ENCODE measurements at regions not wholly inside any gene's neighbourhood (a gene's known extent, or its start where the extent isn't known, plus 50 kb on each side); places are given as distances from the start of the nearest gene placed in this dataset.
"Not testable (repeated sequence)": the region's sequence is repeated elsewhere in the genome, so short reads cannot be mapped to it uniquely, and the experiment has no call there.

DNA sequence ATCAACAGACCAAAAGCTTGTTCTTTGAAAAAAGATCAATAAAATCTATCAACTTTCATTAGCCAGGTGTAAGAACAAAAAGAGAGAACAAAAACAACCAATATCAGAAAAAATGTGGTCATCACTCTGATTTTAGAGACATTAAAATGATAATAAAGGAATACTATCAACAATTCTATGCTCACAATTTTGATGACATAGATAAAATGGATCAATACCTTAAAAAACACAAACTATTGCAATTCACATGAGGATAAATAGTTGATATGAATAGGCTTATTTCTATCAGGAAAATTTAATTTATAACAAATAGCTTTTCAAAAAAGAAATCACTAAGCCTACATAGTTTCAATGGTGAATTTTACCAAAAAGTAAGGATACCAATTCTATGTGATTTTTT, 809.4 kb upstream of the EYS start:
- no peak overlapping the region for H3K9ac ChIP-seq (ENCODE audit: low read depth in 1 of 3, low read length in 3 of 3)
- no peaks in the 10 kb centered on the region for H3K27me3 ChIP-seq (ENCODE audit: control insufficient read depth in 3 of 3, insufficient read depth in 3 of 3, low read length in 3 of 3)

DNA sequence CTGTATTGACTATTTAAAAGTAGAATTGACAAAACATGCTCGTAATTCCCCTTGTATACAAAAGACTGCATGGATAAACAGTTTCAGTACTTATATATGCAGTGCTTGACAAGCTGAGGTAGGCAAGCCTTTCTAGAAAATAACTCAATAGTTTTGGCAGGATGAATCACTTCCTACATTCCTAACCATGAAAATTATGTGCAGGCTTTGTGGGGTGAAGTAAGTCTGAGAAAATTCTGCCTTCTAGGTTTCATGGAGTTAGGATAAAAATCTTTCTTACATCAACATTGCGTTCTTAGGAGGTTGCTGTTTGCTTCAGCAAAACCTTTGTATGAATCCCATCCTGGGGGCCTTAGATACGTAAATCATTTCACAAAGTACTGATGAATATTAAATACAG, 801.4 kb upstream of the EYS start:
- Histone ChIP-seq H3K9me3 (ENCODE audit: control insufficient read depth in 3 of 3, low read length in 3 of 3) (peaks cover 0 to 3% (median 0%) of the 10 kb centered on the region in 3 donors), H3K4me1 (ENCODE audit: control insufficient read depth in 3 of 3, insufficient read depth in 3 of 3, low read length in 3 of 3) (no peaks in the 10 kb centered on the region), H3K27ac (ENCODE audit: low read depth, low read length) (no peak overlapping the region), H3K36me3 (ENCODE audit: control insufficient read depth in 3 of 3, insufficient read depth in 3 of 3, low read length in 3 of 3) (no peaks in the 10 kb centered on the region), H3K4me3 (ENCODE audit: low read length in 3 of 3) (no peak overlapping the region), H3K9ac (ENCODE audit: low read depth in 1 of 3, low read length in 3 of 3) (no peak overlapping the region), H3K27me3 (ENCODE audit: control insufficient read depth in 3 of 3, insufficient read depth in 3 of 3, low read length in 3 of 3) (no peaks in the 10 kb centered on the region)

More for the DNA sequence above, 809.4 kb upstream of the EYS start:
- H3K36me3 ChIP-seq (ENCODE audit: control insufficient read depth in 3 of 3, insufficient read depth in 3 of 3, low read length in 3 of 3), result no peaks in the 10 kb centered on the region
- H3K4me1 ChIP-seq (ENCODE audit: control insufficient read depth in 3 of 3, insufficient read depth in 3 of 3, low read length in 3 of 3), result no peaks in the 10 kb centered on the region
- no peak overlapping the region for H3K27ac ChIP-seq (ENCODE audit: low read depth, low read length)
- H3K9me3 ChIP-seq (ENCODE audit: control insufficient read depth in 3 of 3, low read length in 3 of 3), result no peaks in the 10 kb centered on the region
- H3K4me3 ChIP-seq (ENCODE audit: low read length in 3 of 3), result no peak overlapping the region

DNA sequence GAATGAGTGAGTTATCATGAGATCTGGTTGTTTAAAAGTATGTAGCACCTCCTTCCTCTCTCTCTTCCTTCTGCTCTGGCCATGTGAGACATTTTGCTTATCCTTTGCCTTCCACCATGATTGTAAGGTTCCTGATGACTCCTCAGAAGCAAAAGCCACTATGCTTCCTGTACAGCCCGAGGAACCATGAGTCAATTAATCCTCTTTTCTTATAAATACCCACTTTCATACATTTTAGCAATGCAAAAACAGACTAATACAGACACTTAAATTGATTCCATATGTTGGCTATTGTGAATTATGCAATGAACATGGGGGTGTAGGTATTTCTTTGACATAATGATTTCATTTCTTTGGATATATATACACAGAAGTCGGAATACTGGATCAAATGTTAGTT, 792.8 kb upstream of the EYS start:
- no peak overlapping the region for H3K4me3 ChIP-seq (ENCODE audit: low read length in 3 of 3)

DNA sequence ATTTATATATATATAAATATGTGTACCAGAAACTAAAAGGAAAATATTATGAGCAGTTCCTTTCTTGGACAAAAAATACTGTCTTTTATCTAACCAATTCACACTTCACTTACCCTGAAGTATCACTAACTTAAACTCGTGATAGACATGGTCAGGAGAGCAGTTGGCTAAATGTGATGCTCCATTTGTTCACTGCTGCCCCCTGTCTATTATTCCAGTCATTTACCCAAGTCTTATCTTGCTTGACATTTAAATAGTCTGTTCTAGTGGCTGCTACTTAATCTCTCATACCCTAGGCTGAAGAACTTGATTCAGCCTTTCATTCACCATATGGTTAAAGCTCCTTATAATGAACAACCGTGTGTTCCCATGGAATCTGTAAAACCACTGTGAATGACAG, 789.6 kb upstream of the EYS start:
- H3K36me3 ChIP-seq (ENCODE audit: control insufficient read depth in 3 of 3, insufficient read depth in 3 of 3, low read length in 3 of 3), result no peaks in the 10 kb centered on the region
- H3K9me3 ChIP-seq (ENCODE audit: control insufficient read depth in 3 of 3, low read length in 3 of 3), result no peaks in the 10 kb centered on the region
- H3K27ac ChIP-seq (ENCODE audit: low read depth, low read length), result no peak overlapping the region
- no peaks in the 10 kb centered on the region for H3K4me1 ChIP-seq (ENCODE audit: control insufficient read depth in 3 of 3, insufficient read depth in 3 of 3, low read length in 3 of 3)
- no peak overlapping the region for H3K4me3 ChIP-seq (ENCODE audit: low read length in 3 of 3)
- no peaks in the 10 kb centered on the region for H3K27me3 ChIP-seq (ENCODE audit: control insufficient read depth in 3 of 3, insufficient read depth in 3 of 3, low read length in 3 of 3)
- H3K9ac ChIP-seq (ENCODE audit: low read depth in 1 of 3, low read length in 3 of 3), result no peak overlapping the region

More for the DNA sequence above, 792.8 kb upstream of the EYS start:
- H3K4me1 ChIP-seq (ENCODE audit: control insufficient read depth in 3 of 3, insufficient read depth in 3 of 3, low read length in 3 of 3), result no peaks in the 10 kb centered on the region
- no peak overlapping the region for H3K27ac ChIP-seq (ENCODE audit: low read depth, low read length)
- H3K9ac ChIP-seq (ENCODE audit: low read depth in 1 of 3, low read length in 3 of 3), result no peak overlapping the region
- no peaks in the 10 kb centered on the region for H3K27me3 ChIP-seq (ENCODE audit: control insufficient read depth in 3 of 3, insufficient read depth in 3 of 3, low read length in 3 of 3)
- no peaks in the 10 kb centered on the region for H3K36me3 ChIP-seq (ENCODE audit: control insufficient read depth in 3 of 3, insufficient read depth in 3 of 3, low read length in 3 of 3)
- H3K9me3 ChIP-seq (ENCODE audit: control insufficient read depth in 3 of 3, low read length in 3 of 3), result peaks cover 0 to 3% (median 0%) of the 10 kb centered on the region in 3 donors

DNA sequence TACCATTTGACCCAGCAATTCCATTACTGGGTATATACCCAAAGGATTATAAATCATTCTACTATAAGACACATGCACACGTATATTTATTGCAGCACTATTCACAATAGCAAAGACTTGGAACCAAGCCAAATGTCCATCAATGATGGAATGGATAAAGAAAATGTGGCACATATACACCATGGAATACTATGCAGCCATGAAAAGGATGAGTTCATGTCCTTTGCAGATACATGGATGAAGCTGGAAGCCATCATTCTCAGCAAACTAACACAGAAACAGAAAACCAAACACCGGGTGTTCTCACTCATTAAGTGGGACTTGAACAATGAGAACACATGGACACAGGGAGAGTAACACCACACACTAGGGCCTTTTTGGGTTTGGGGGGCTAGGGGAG, 787.6 kb upstream of the EYS start:
- not testable (repeated sequence) for H3K4me1 ChIP-seq (ENCODE audit: control insufficient read depth in 3 of 3, insufficient read depth in 3 of 3, low read length in 3 of 3); H3K27me3 ChIP-seq (ENCODE audit: control insufficient read depth in 3 of 3, insufficient read depth in 3 of 3, low read length in 3 of 3); H3K9ac ChIP-seq (ENCODE audit: low read depth in 1 of 3, low read length in 3 of 3); H3K36me3 ChIP-seq (ENCODE audit: control insufficient read depth in 3 of 3, insufficient read depth in 3 of 3, low read length in 3 of 3); H3K27ac ChIP-seq (ENCODE audit: low read depth, low read length); H3K4me3 ChIP-seq (ENCODE audit: low read length in 3 of 3); H3K9me3 ChIP-seq (ENCODE audit: control insufficient read depth in 3 of 3, low read length in 3 of 3)

DNA sequence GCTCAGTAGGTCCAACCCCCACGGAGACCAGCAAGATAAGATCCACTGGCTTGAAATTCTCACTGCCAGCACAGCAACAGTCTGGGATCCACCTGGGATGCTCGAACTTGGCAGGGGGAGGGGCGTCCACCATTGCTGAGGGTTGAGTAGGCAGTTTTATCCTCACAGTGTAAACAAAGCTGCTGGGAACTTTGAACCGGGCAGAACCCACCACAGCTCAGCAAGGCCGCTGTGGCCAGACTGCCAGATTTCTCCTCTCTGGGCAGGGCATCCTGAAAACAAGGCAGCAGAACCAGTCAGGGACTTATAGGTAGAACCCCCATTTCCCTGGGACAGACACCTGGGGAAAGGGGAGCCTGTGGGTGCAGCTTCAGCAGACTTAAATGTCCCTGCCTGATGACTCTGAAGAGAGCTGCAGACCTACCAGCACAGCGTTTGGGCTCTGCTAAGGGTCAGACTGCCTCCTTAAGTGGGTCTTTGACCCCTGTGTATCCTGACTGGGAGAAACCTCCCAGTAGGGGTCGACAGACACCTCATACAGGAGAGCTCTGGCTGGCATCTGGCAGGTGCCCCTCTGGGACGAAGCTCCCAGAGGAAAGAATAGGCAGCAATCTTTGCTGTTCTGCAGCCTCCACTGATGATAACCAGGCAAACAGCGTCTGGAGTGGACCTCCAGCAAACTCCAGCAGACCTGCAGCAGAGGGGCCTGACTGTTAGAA, 782.4 kb upstream of the EYS start:
- H3K4me3 ChIP-seq (ENCODE audit: low read length in 3 of 3), result no peak overlapping the region
- H3K36me3 ChIP-seq (ENCODE audit: control insufficient read depth in 3 of 3, insufficient read depth in 3 of 3, low read length in 3 of 3), result no peaks in the 10 kb centered on the region
- H3K4me1 ChIP-seq (ENCODE audit: control insufficient read depth in 3 of 3, insufficient read depth in 3 of 3, low read length in 3 of 3), result no peaks in the 10 kb centered on the region

DNA sequence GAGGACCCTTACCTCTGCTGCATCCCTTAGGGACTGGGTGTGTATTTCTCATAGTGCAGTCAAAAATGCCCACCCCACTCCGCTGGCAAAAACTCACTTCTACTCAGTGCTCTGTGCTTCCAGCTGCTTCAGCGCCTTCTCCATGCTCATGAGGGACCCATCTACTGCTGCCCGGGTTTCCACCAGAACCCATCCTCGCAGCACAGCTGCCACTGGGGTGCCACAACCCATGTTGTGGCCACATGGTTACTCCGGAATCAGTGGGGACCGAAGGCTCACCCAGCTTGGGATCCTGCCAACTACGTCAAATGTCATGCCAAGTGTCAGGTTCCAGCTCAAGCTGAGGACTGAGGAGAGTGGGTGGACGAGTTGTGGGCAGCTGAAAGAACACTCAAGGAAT, 774.2 kb upstream of the EYS start:
- H3K27me3 ChIP-seq (ENCODE audit: control insufficient read depth in 3 of 3, insufficient read depth in 3 of 3, low read length in 3 of 3), result no peaks in the 10 kb centered on the region
- H3K36me3 ChIP-seq (ENCODE audit: control insufficient read depth in 3 of 3, insufficient read depth in 3 of 3, low read length in 3 of 3), result no peaks in the 10 kb centered on the region
- no peak overlapping the region for H3K27ac ChIP-seq (ENCODE audit: low read depth, low read length)
- no peaks in the 10 kb centered on the region for H3K4me1 ChIP-seq (ENCODE audit: control insufficient read depth in 3 of 3, insufficient read depth in 3 of 3, low read length in 3 of 3)
- H3K4me3 ChIP-seq (ENCODE audit: low read length in 3 of 3), result no peak overlapping the region
- H3K9me3 ChIP-seq (ENCODE audit: control insufficient read depth in 3 of 3, low read length in 3 of 3), result no peaks in the 10 kb centered on the region
- H3K9ac ChIP-seq (ENCODE audit: low read depth in 1 of 3, low read length in 3 of 3), result no peak overlapping the region

More for the DNA sequence above, 782.4 kb upstream of the EYS start:
- Histone ChIP-seq H3K27ac (ENCODE audit: low read depth, low read length) (no peak overlapping the region), H3K9me3 (ENCODE audit: control insufficient read depth in 3 of 3, low read length in 3 of 3) (no peaks in the 10 kb centered on the region), H3K27me3 (ENCODE audit: control insufficient read depth in 3 of 3, insufficient read depth in 3 of 3, low read length in 3 of 3) (no peaks in the 10 kb centered on the region), H3K9ac (ENCODE audit: low read depth in 1 of 3, low read length in 3 of 3) (no peak overlapping the region)

DNA sequence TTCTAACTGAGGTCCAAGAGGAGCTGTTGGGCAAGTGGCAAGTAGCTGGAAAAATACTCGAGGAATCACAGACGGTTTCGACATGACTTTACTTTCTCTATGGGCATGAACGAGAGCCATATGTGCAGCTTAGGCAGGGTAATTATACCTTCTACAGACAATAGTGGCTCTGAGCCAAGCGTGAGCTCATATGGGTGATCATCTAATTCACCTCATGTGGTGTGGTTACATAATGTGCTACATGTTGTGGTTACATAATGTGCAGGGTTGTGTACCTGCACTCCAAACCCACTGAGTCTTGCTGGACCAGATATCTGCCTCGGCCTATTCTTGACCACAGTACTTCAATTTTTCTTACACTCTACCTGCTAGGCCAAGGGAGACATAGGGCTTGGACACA, 771.7 kb upstream of the EYS start:
- H3K4me1 ChIP-seq (ENCODE audit: control insufficient read depth in 3 of 3, insufficient read depth in 3 of 3, low read length in 3 of 3), result no peaks in the 10 kb centered on the region
- no peaks in the 10 kb centered on the region for H3K27me3 ChIP-seq (ENCODE audit: control insufficient read depth in 3 of 3, insufficient read depth in 3 of 3, low read length in 3 of 3)
- no peak overlapping the region for H3K9ac ChIP-seq (ENCODE audit: low read depth in 1 of 3, low read length in 3 of 3)
- no peak overlapping the region for H3K4me3 ChIP-seq (ENCODE audit: low read length in 3 of 3)
- no peaks in the 10 kb centered on the region for H3K36me3 ChIP-seq (ENCODE audit: control insufficient read depth in 3 of 3, insufficient read depth in 3 of 3, low read length in 3 of 3)
- H3K9me3 ChIP-seq (ENCODE audit: control insufficient read depth in 3 of 3, low read length in 3 of 3), result no peaks in the 10 kb centered on the region
- H3K27ac ChIP-seq (ENCODE audit: low read depth, low read length), result no peak overlapping the region

DNA sequence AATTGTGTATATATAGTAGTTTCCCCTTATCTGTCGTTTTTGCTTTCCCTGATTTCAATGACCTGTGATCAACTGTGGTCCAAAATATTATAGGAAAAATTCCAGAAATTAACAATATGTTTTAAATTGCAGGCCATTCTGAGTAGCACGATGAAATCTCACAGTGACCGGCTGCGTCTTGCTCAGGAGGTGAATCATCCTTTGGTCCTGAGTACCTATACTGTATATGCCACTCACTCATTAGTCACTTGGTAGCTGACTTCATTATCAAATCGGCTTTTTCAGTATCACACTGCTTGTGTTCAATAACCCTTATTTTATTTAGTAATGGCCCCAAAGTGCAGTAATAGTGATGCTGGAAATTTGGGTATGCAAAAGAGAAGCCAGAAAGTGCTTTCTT, 728.3 kb upstream of the EYS start:
- H3K4me3 ChIP-seq (ENCODE audit: low read length in 3 of 3), result no peak overlapping the region
- H3K27me3 ChIP-seq (ENCODE audit: control insufficient read depth in 3 of 3, insufficient read depth in 3 of 3, low read length in 3 of 3), result no peaks in the 10 kb centered on the region
- no peaks in the 10 kb centered on the region for H3K9me3 ChIP-seq (ENCODE audit: control insufficient read depth in 3 of 3, low read length in 3 of 3)
- no peaks in the 10 kb centered on the region for H3K36me3 ChIP-seq (ENCODE audit: control insufficient read depth in 3 of 3, insufficient read depth in 3 of 3, low read length in 3 of 3)
- no peak overlapping the region for H3K9ac ChIP-seq (ENCODE audit: low read depth in 1 of 3, low read length in 3 of 3)
- no peaks in the 10 kb centered on the region for H3K4me1 ChIP-seq (ENCODE audit: control insufficient read depth in 3 of 3, insufficient read depth in 3 of 3, low read length in 3 of 3)
- H3K27ac ChIP-seq (ENCODE audit: low read depth, low read length), result no peak overlapping the region

DNA sequence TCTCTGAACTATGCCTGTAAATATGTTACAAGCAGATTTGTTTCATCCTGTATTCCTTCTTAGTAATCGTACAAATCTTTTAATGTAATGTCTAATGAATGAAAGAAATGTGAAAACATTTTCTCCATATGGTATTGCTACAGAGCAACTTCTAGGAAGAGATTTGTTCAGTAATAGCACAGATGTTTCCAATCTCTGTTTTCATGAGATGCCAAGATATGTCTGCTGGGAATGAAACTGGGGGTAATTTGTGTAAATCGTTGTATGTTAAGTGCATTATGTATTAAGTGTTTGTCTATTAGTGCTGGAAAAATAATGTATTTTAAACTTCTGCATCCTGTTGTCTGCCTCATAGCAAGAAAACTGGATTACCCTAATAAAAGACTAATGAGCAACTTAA, 722.2 kb upstream of the EYS start:
- no peaks in the 10 kb centered on the region for H3K27me3 ChIP-seq (ENCODE audit: control insufficient read depth in 3 of 3, insufficient read depth in 3 of 3, low read length in 3 of 3)
- H3K36me3 ChIP-seq (ENCODE audit: control insufficient read depth in 3 of 3, insufficient read depth in 3 of 3, low read length in 3 of 3), result no peaks in the 10 kb centered on the region

More for the DNA sequence above, 722.2 kb upstream of the EYS start:
- H3K4me3 ChIP-seq (ENCODE audit: low read length in 3 of 3), result no peak overlapping the region
- H3K9me3 ChIP-seq (ENCODE audit: control insufficient read depth in 3 of 3, low read length in 3 of 3), result no peaks in the 10 kb centered on the region
- no peaks in the 10 kb centered on the region for H3K4me1 ChIP-seq (ENCODE audit: control insufficient read depth in 3 of 3, insufficient read depth in 3 of 3, low read length in 3 of 3)
- H3K9ac ChIP-seq (ENCODE audit: low read depth in 1 of 3, low read length in 3 of 3), result no peak overlapping the region
- no peak overlapping the region for H3K27ac ChIP-seq (ENCODE audit: low read depth, low read length)
